Activated B cell treated with CpG ODN at 0.5 μM for 24 hours (primary cell): ENCODE measurements at regions not wholly inside any gene's neighbourhood (a gene's known extent, or its start where the extent isn't known, plus 50 kb on each side); places are given as distances from the start of the nearest gene placed in this dataset.
"Not testable (repeated sequence)": the region's sequence is repeated elsewhere in the genome, so short reads cannot be mapped to it uniquely, and the experiment has no call there.

Experiments used
- ATAC-seq: fragments of 200-7000 bp; cut with Tn5 transposase; one replicate; pipeline ENCODE4 v1.10.0; 2021; ENCODE audit warnings: low read depth, mild to moderate bottlenecking, moderate library complexity
- CTCF ChIA-PET: fragments of 350-600 bp; sonication (Branson Sonifier 250); formaldehyde crosslinking; loops from one replicate; lab custom pipeline; 2021; ENCODE audit warnings: antibody characterized with exemption; lab: Charles Lee
- POLR2A ChIA-PET: fragments of 350-600 bp; sonication (Branson Sonifier 250); formaldehyde crosslinking; loops from one replicate; lab custom pipeline; 2021; ENCODE audit warnings: antibody characterized with exemption; lab: Charles Lee
- DNase-seq: peaks from one replicate; pipeline ENCODE4 v3.0.0; 2022
- H3K27ac Mint-ChIP-seq: one replicate; pipeline ENCODE4 v1.8.0; 2020; ENCODE audit warnings: mixed read lengths
- H3K27me3 Mint-ChIP-seq: one replicate; pipeline ENCODE4 v1.8.0; 2021; ENCODE audit warnings: mixed read lengths
- H3K36me3 Mint-ChIP-seq: one replicate; pipeline ENCODE4 v1.8.0; 2021; ENCODE audit warnings: low read depth, mixed read lengths
- H3K4me1 Mint-ChIP-seq: one replicate; pipeline ENCODE4 v1.8.0; 2021; ENCODE audit warnings: mixed read lengths
- H3K4me3 Mint-ChIP-seq: one replicate; pipeline ENCODE4 v1.8.0; 2020; ENCODE audit warnings: mild to moderate bottlenecking, mixed read lengths
- H3K9me3 Mint-ChIP-seq: one replicate; pipeline ENCODE4 v1.8.0; 2020; ENCODE audit warnings: mixed read lengths
- intact Hi-C: fragments of 100-400 bp; cut with micrococcal nuclease; formaldehyde crosslinking; loops from one replicate; pipeline ENCODE4 v1.15.1; 2024
- TF ChIP-seq, protein P1 (sequence below): fragments of 200-600 bp; IDR thresholded peaks from one replicate; pipeline ENCODE4 v1.8.0; 2022; ENCODE audit warnings: antibody characterized with exemption, mild to moderate bottlenecking

DNA sequence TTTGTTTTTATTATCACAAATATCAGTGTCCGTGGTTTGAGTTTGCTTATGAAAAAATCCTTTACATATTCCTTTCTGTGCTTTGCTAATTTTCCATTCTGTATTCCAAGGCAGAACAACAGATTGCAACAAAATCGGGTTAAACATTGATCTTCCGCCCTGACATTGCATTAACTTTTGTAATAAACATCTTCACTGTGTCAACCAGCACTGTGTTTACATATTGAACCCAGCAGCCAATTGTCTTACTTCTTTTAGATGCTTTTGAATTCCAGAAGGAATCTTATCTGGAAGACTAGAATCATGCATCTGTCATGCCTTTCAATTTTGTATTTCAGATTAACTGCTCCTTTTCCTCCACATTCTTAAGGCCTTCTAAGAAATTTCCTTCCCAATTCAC, 147.8 kb upstream of the CXXC4 start:
- H3K27me3 Mint-ChIP-seq = no peaks in the 10 kb centered on the region
- POLR2A ChIA-PET = no interaction called here
- no peaks in the 10 kb centered on the region for H3K9me3 Mint-ChIP-seq
- intact Hi-C loops = no loop called here
- no peaks in the 10 kb centered on the region for H3K4me1 Mint-ChIP-seq
- no peaks in the 10 kb centered on the region for H3K36me3 Mint-ChIP-seq
- TF ChIP-seq, protein P1, sequence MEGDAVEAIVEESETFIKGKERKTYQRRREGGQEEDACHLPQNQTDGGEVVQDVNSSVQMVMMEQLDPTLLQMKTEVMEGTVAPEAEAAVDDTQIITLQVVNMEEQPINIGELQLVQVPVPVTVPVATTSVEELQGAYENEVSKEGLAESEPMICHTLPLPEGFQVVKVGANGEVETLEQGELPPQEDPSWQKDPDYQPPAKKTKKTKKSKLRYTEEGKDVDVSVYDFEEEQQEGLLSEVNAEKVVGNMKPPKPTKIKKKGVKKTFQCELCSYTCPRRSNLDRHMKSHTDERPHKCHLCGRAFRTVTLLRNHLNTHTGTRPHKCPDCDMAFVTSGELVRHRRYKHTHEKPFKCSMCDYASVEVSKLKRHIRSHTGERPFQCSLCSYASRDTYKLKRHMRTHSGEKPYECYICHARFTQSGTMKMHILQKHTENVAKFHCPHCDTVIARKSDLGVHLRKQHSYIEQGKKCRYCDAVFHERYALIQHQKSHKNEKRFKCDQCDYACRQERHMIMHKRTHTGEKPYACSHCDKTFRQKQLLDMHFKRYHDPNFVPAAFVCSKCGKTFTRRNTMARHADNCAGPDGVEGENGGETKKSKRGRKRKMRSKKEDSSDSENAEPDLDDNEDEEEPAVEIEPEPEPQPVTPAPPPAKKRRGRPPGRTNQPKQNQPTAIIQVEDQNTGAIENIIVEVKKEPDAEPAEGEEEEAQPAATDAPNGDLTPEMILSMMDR = no peak
- no peak overlapping the region for H3K27ac Mint-ChIP-seq
- CTCF ChIA-PET = no interaction called here
- DNase-seq (no peak), ATAC-seq (no peak)
- H3K4me3 Mint-ChIP-seq = no peak overlapping the region

DNA sequence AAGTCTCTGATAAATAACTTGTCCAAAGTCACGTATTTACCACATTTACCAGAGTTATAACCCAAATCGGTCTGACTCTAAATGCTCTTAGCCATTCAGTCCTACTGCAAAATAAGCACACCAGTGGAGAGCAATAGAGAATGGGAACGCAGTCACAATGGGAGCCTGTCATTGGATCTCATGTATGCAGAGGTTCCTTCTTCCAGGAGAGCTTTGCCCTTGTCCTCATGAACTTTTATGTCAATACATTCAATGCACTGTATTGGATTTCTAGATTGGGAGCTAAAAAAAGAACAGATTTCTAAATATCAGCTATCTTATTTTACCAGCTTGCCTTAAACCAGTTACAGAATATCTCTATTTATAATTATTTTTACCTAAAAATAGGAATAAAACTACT, 149.1 kb upstream of the CXXC4 start:
- no peak overlapping the region for H3K4me3 Mint-ChIP-seq
- H3K27ac Mint-ChIP-seq = no peak overlapping the region
- peaks cover 2% of the 10 kb centered on the region for H3K27me3 Mint-ChIP-seq
- intact Hi-C loops = no loop called here
- ChIA-PET CTCF (no interaction called here), POLR2A (no interaction called here)
- TF ChIP-seq, protein P1 = no peak
- no peaks in the 10 kb centered on the region for H3K4me1 Mint-ChIP-seq
- DNase-seq = no peak
- no peak for ATAC-seq
- no peaks in the 10 kb centered on the region for H3K36me3 Mint-ChIP-seq
- no peaks in the 10 kb centered on the region for H3K9me3 Mint-ChIP-seq

DNA sequence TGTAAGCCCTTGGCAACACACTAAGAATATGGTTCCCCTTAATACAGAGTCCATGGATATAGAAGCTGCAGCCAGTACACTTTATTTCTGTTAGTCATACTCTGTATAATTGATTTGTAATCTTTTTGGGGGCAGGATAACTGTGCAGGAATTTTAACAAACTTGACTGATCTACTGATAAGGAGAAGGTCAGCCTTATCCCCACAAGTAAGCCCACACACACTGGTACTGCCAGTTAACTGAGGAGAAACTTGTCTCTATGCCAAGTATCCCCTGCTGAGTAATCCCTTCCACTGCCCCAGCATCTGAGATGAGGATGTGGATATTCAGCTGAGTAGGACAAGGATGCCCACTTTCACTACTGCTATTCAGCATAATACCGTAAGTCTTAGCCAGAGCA, 154.9 kb upstream of the CXXC4 start:
- ChIA-PET CTCF (no interaction called here), POLR2A (no interaction called here)
- intact Hi-C loops = no loop called here
- Mint-ChIP-seq H3K27me3 (peaks cover 2% of the 10 kb centered on the region), H3K4me3 (no peak overlapping the region), H3K36me3 (no peaks in the 10 kb centered on the region), H3K9me3 (peaks cover 3% of the 10 kb centered on the region), H3K4me1 (no peaks in the 10 kb centered on the region), H3K27ac (no peak overlapping the region)
- TF ChIP-seq, protein P1 = no peak
- DNase-seq (no peak), ATAC-seq (no peak)

DNA sequence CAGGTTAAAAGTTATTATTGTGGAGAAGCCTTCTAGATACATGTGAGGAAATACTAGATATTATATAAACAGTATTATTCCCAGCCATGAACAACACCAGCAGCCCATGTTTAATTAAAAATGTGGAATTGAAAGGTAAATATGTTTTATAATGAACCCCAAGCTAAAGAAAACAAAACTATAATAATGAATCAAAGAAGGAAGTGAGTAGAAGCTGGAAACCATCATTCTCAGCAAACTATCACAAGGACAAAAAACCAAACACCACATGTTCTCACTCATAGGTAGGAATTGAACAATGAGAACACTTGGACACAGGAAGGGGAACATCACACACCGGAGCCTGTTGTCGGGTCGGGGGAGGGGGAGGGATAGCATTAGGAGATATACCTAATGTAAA, 167.6 kb upstream of the CXXC4 start:
- H3K27me3 Mint-ChIP-seq, ATAC-seq, intact Hi-C loops, POLR2A ChIA-PET, H3K27ac Mint-ChIP-seq, H3K36me3 Mint-ChIP-seq, DNase-seq, CTCF ChIA-PET, H3K4me3 Mint-ChIP-seq, H3K9me3 Mint-ChIP-seq, H3K4me1 Mint-ChIP-seq: not testable (repeated sequence)

DNA sequence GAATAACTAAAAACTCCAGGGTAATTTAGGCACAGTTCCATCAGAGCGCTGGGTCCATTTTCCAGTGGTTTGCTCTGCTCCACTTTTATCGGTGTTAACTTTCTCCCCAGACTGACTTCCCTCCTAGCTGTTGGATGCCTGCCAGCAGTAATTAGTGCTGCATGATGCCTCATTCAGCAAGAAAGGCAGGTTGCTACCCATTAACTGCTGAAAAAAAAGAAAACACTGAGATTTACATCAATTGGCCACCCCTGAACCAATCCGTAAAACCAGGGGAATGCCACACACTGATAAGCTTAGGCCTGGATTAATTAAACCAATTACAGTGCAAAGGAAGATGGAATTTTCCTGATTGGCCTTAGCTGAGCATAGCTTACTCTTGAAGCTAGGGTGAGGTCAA, 182.4 kb upstream of the CXXC4 start:
- POLR2A ChIA-PET = no interaction called here
- CTCF ChIA-PET = no interaction called here

DNA sequence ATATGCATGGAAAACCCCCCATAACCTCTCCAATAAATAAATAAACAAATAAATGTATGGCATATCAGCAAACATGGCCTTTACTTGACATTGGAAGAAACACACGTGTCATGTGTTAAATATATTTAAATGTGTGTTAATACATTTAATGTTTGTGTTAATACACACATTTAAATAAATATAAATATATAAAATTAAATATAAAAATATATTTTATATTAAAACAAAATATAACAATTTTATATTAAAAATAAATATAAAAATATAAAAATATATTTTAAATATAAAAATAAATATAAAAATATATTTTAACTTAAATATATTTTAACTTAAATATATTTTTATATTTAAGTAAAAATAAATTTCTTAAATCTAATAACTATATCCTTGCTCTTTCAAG, 187.6 kb upstream of the CXXC4 start:
- TF ChIP-seq, protein P1 = no peak
- CTCF ChIA-PET = no interaction called here
- POLR2A ChIA-PET = no interaction called here
- DNase-seq (no peak), ATAC-seq (no peak)
- Mint-ChIP-seq H3K36me3 (no peaks in the 10 kb centered on the region), H3K4me3 (no peak overlapping the region), H3K9me3 (peaks cover 9% of the 10 kb centered on the region), H3K27ac (no peak overlapping the region), H3K27me3 (peaks cover 3% of the 10 kb centered on the region), H3K4me1 (no peaks in the 10 kb centered on the region)
- intact Hi-C loops = no loop called here

More for the DNA sequence above, 182.4 kb upstream of the CXXC4 start:
- Mint-ChIP-seq H3K4me1 (no peaks in the 10 kb centered on the region), H3K27me3 (peaks cover 3% of the 10 kb centered on the region), H3K4me3 (no peak overlapping the region), H3K36me3 (no peaks in the 10 kb centered on the region), H3K27ac (no peak overlapping the region), H3K9me3 (peaks cover 4% of the 10 kb centered on the region)
- TF ChIP-seq, protein P1 = no peak
- intact Hi-C loops = no loop called here
- ATAC-seq = no peak
- no peak for DNase-seq
